ENCODE measurements at regions not wholly inside any gene's neighbourhood (a gene's known extent, or its start where the extent isn't known, plus 50 kb on each side); places are given as distances from the start of the nearest gene placed in this dataset.
A peak's percentile ranks its signal among the peaks of the same experiment; 100 is the strongest.

GRCh38 chr16:27720731-27721530 is 171.0 kb downstream of the KATNIP start:
- no peak for DNase-seq

- no peak for DNase-seq
Observed at GRCh38 chr16:27721531-27722181, 171.7 kb downstream of the KATNIP start.

GRCh38 chr16:27722207-27722606 is 172.3 kb downstream of the KATNIP start:
- no peak for DNase-seq

- no peak for DNase-seq
Observed at GRCh38 chr16:27722892-27723450, 173.0 kb downstream of the KATNIP start.

GRCh38 chr16:27723711-27724481 is 174.0 kb downstream of the KATNIP start:
- DNase-seq: no peak

- peak in 1 of 2 experiments; percentile 9 for DNase-seq
Observed at GRCh38 chr16:27724482-27725235, 174.7 kb downstream of the KATNIP start.

GRCh38 chr16:27725236-27726000 is 175.5 kb downstream of the KATNIP start:
- DNase-seq: no peak

- DNase-seq: no peak
Observed at GRCh38 chr16:27726621-27727261, 176.8 kb downstream of the KATNIP start.

- no peak for DNase-seq
Observed at GRCh38 chr16:27727941-27728340, 178.0 kb downstream of the KATNIP start.

GRCh38 chr16:27728691-27729090 is 178.7 kb downstream of the KATNIP start:
- no peak for DNase-seq

- DNase-seq: no peak
Observed at GRCh38 chr16:27729516-27730304, 179.8 kb downstream of the KATNIP start.

- no peak for DNase-seq
Observed at GRCh38 chr16:27730661-27731210, 180.8 kb downstream of the KATNIP start.

- DNase-seq: no peak
Observed at GRCh38 chr16:27735031-27735430, 185.1 kb downstream of the KATNIP start.

GRCh38 chr16:27736431-27736830 is 186.5 kb downstream of the KATNIP start:
- DNase-seq: no peak

- DNase-seq: no peak
Observed at GRCh38 chr16:27737513-27737912, 187.6 kb downstream of the KATNIP start.

All from NCI-H2081 (cell line).